ENCODE measurements at regions not wholly inside any gene's neighbourhood (a gene's known extent, or its start where the extent isn't known, plus 50 kb on each side); places are given as distances from the start of the nearest gene placed in this dataset.

DNA sequence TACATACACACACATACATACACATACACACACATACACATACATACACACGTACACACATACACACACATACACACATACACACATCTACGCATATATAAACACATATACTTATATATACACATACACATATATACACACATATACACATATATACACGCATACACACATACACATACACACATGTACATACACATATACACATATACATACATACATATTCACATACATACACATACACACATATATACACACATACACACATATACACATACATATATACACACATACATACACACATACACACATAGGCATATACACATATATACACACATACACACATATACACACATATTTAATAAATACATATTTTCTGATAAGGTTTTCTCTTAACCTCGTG, 324.0 kb downstream of the RPS6KC1 start:
- no peak for DNase-seq

DNA sequence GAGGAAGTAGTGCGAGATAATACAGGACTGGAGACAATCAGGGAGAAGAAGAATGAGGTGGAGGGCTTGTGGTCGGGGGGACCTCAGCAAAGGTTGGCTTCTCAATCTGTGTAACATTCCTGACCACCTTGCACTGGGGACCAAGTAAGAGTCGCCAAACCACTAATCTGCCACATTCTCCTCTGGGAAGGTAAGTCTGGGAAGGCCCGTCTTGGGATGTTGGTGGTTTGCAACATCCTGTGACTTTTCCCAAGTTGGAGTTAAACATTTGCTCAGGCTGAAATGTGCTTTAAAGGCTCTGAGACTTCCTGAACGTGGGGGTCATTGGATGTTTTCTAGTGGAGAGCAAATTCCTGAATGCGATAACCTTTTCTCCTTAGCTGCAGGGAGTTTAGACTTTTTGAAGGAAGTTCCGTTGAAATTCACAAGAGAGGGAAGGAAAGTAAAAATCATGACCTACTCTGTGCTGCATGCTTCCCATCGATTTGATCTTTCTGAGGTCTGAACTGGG, 325.9 kb downstream of the RPS6KC1 start:
- no peak for DNase-seq

DNA sequence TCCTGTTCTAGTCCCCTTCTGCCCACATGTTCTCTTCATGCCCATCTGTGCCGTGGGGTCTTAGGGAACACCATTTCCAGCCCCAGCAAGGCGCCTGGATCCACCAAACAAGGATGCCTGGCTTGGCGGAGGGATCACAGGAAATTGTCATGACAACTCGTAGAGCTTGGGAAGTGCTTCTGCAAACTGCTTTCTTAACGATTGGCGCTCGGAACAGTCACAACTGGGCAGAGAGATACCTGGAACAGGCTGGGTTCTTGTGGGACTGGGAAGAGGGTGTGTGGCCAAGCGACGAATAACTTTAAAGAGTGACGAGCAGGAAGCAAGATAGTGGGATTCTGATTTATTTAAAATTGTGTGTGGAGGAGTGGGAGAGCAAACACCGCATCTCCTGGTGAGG, 329.8 kb downstream of the RPS6KC1 start:
- DNase-seq: no peak

DNA sequence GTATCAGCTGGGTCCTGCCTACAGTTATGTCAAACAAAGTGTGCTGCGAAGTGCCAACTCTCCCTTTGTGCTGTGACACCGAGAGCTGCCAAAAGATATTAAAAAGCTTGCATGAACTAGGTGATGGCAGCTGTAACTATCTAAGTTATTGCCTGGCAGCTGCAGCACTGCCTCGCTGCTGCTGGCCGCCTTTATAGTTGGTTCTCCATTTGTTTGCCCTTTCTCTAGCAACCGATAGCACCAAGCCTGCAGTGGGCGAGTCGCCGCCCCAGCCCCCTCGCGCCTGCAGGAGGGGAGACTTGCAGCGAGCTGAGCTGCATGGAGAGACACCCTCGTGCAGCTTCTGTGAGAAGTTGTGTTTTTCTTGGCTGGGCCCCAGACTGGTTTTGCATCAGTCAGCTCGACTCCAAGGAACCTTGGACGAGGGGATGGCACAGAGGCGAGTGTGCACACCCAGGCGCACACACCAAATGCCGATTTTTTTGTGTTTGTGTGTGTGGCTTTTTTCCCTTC, 330.6 kb downstream of the RPS6KC1 start:
- DNase-seq: peak; percentile 16

DNA sequence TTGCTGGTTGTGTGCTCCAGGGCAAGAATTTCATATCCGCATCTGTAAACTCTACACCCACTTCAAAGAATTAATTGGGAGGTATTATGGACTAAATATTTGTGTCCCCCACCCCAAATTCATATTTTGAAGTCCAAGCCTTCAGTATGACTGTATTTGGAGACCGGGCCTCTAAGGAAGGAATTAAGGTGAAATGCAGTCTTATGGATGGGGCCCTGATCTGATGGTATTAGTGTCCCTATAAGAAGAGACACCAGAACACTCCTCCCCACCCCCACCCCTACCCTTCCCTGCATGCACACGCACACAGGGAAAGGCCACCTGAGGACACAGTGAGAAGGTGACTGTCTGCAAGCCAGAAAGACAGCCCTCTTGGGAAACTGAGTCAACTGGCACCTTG, 332.4 kb downstream of the RPS6KC1 start:
- no peak for DNase-seq

DNA sequence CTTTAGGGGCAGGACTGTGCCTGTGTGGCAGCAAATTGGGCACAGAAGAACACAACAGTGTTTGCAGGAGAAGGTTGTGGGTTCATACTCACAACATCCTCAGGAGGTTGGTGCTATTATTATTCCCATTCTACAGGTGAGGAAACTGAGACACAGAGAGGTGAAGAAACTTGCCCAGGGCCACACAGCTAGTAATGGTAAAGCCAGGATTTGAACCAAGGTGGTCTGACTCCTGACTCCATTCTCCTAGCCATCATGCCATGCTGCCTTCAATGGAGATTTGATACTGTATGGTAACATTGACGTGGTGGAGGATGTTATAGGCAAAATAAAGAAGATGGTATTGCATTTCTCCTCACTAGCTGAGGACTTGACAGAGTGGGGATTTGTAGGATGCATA, 334.2 kb downstream of the RPS6KC1 start:
- no peak for DNase-seq

DNA sequence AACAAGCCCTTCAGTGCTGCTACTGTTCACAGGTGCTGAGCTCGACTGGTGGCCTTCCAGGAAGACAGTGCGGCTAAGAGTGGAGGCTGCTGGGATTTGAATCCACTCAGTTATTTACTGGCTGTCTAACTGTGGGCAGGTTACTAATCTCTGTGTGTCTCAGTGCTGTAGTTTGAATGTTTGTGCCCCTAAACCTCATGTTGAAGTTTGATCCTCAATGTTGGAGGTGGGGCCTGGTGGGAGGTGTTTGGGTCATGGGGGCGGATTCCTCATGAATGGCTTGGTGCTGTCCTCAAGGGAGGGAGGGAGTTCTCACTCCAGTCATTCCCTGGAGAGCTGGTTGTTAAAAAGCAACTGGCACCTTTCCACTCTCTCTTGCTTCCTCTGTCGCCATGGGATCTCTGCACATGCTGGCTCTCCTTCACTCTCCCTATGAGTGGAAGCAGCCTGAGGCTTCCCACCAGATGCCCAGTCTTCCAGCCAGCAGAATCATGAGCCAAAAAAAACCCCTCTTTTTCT, 334.8 kb downstream of the RPS6KC1 start:
- no peak for DNase-seq

DNA sequence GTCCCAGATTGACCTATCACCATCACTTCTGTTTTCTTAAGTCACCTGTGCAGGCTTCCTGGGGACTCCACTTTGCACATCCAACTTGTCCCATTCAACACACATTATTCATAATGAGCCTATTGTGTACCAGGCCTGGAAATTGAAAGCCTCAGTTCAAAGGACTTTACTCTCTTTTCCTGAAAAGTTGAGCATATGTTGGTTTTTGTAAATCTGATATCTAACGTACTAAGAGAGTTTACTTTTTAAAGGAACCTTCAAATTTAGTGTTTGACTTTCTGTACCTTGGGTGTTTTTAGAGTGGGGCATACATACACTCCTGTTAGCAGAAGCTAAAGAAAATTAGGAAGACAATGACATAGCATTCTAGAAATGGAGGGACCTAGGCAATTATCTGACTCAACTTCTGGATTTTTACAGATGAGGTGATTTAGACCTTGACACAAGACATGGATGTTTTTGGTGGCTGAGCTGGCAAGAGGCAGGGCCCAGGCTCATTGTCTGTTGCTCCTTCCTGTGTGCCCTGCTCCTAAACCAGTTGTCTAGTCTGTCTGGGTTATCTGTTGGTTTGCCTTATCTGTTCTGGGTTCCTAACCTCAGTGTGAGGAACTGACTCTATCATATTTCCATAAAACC, 336.5 kb downstream of the RPS6KC1 start:
- no peak for DNase-seq

DNA sequence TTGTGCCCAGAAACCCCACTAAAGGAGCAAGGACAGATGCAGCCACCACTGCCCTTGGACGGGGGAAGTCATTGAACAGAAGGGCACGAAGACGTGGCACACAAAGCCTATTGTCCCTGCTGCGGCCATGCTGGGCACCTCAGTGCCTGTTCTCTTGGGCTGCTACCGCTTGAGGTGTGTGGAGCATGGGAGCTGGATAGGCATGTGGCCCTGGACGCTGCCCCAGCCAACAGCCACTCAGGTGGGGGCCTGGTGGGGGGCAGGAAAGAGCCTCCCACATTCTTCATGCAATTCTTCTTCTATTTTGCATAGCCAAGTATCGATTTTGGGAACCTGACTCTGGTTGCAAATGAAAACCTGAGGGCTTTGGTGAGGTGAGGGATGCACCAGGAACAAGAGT, 337.2 kb downstream of the RPS6KC1 start:
- DNase-seq: no peak

DNA sequence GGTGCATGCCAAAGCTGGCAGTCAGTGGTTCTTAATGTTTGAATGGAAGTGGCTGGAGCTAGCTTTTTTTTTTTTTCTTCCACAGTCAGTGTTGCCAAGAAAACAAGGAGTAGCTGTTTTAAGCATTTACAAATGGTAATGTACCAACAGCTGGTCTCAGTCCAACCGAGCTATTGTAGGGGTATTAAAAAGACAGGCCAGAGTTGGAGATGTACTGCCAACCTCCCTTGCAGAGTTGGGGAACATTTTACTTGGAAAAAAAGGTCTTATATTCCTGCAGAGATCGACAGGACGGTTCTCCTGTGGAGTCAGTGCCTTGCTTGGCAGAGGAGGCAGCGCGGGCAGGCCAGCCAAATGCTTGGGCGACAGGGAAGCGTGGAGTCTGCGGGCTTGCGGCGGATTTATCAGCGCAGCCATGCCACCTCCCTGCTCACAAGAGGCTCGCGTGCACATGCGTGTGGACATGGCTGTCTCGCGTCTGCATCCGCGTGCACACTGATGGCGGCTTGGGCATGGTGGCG, 338.1 kb downstream of the RPS6KC1 start:
- no peak for DNase-seq

DNA sequence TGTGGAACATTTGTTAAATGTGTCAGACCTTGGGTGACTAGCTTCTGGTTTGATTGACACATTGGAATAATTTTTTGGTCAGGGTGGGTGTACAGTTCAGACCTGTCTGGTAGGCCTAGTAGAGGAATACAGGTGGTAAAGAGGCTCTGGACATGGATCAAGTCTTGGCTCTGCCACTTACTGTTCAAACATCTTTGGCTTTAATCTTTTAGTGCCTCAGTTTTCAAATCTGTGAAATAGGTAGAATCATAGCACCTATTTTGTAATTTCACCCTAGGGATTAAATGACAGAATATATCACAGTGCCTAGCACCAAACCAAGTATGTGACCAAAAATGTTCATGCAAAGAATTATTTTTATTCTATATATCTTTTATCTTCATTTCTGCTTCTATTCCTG, 340.4 kb downstream of the RPS6KC1 start:
- DNase-seq: no peak

DNA sequence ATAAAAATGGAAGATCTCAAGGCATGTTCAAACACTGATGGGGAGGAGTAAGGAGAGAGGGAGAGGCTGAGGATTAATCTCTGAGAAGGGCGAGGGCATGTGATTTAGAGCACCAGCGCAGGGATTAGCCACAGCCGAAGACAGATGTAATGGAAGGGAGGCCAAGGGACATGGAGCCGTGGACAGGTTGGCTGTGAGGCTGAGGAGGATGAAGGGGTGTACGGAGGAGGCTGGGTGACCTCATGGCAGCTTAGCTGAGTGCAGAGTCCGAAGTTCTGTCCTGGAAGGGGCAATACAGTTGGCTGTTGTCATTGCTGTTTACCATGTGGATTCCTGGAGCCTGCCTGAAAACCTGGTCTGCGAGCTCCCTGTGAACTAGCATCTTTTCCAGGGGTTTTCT, 342.8 kb downstream of the RPS6KC1 start:
- DNase-seq: no peak

DNA sequence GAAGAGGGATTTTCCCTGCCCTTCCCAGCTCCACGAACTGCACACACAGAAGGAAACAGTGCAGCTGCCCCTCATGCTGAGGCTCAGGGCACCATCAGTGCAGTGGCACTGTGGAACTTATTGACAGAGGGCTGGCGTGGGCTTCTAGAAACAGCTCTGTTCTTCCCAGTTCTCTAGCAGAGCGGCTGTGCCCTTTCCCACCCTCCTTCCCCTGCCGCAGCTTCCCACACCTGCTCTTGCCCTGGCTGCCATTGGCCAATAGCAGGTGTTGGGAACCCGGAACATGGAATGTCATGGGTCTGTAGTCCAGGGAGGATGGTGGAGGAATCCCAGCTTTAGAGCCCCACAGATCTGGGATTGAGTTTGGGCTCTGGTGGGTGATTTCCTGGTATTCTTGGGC, 343.8 kb downstream of the RPS6KC1 start:
- DNase-seq: no peak

DNA sequence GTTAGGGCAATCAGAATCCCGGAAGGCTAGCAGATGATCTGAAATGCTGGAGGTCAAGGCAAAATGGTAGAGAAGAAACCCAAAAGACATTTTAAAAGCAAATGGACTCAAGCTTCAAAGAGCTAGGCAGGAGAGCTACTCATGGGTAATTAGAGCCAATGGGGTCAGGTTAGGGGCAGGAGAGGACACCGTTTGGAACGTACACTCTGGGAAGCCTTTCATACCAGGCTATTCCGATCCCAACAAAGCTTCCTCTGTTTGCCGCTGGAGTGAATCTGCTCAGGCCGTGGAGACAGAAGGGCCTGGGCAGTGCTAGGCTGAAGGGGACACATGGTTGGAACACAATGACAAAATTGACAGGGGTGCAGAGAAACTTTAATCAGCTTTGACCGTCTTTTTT, 346.6 kb downstream of the RPS6KC1 start:
- DNase-seq: no peak

DNA sequence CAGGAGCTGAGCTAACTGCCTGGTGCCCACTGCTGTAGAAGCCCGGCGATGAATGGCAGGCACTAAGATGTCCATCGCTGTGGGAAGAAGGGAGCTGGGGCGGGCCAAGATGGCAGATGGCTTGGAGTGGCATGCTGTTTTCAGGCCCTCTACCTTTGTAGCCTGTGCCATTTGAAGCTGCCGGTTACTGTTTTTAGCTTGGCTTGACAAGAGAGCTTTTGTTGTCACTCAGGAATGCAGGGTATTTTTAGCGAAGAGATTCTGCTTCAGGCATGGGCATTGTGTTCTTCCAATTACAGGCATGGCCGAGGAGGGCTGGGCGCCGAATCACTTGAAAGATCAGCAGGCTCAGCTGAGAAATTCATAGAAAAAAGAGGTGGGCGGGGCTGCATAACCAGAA, 348.7 kb downstream of the RPS6KC1 start:
- no peak for DNase-seq

DNA sequence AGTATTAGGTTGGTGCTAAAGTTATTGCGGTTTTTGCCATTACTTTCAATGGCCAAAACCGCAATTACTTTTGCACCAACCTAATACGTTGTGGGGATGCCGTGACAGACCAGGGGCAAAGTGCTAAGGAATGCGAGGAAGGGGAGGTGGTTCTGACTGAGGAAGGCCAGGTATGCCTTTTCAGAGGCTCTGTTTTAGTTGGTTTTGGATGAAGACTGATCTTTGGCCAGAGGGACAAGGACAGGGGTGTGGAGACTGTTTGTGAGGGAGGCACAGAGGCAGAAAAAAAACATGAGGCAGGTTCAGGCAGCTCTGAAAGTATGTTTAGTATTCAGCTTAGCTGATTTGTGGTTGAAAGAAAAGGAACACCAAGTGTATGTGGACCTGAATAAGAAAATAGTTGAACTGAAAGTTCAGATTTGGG, 358.2 kb downstream of the RPS6KC1 start:
- DNase-seq: no peak

DNA sequence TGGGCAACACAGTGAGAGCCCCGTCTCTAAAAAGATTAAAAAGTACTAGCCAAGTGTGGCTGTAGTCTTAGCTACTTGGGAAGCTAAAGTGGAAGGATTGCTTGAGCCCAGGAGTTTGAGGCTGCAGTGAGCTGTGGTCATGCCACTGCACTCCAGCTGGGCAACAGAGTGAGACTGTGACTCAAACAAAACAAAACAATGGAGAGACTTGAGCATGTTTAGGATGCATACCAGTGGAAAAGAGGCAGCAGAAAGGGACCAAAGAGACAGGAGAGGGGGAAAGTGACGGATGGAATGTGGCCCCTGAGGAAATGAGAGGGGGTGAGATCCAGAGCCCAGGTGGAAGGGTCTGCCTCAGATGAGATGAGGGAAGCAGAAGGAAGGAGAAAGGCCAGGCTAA, 358.9 kb downstream of the RPS6KC1 start:
- DNase-seq: no peak

DNA sequence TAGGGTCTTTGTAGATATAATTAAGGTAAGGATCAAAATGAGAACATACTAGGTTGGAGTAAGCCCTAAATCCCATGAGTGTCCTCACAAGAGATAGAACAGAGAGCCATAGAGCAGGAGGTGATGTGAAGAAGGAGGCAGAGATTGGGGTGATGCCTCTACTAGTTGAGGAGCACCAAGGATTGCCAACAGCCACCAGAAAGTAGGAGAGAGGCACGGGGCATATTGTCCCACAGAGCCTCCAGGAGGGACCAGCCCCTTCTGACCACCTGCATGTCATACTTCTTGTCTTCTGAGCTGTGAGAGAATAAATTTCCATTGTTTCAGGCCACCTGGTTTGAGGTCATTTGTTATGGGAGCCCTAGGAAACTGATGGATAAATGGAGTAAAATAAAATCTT, 363.3 kb downstream of the RPS6KC1 start:
- no peak for DNase-seq

DNA sequence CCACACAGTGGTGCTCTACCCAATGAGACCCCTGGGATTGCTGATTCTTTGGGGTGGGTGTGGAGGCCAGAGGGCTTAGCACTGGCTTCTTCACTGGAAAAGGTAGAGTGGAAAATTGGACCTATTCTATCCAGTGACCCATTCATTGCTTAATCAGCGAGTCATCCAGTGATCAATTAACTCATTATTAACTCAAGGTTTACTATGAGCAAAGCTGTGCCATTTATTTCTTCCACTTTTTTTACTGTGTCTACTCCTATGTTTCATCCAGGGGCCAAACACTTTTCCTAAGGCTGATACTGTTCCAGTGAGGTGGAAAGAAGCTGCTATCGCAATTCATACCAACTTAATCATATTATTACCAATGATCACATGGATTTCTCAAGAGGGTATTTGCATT, 363.9 kb downstream of the RPS6KC1 start:
- no peak for DNase-seq

DNA sequence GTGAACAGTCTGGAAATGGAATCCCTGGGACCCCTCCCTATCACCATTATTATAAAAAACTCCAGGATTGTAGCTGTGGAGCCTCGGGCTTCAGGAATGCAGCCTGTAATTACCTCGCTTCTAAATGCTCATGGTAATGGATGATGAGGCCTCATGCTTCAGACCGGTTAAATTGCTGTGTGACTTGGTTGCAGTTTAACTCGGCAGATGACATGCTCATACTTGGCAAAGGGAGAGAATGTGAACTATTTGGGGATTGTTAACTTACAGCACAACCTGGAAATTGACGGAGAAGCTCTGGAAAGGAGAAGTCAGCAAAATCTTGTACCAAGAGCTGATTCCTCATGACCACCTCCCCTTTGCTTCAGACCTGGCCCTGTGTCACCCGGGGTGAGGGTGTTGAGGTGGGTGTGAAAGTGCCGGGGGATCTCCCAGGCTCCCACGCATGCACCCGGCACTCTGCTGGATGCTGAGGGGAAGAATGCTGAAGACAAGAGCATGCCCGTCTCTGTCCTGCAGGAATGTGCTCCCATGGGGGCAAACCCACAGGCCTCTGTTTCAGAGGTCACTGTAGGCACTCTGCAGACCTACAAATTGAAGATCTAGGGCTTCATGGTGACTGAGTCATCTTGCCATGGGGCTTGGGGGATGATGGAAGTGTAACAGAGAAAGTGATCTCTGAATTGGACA, 364.8 kb downstream of the RPS6KC1 start:
- no peak for DNase-seq

DNA sequence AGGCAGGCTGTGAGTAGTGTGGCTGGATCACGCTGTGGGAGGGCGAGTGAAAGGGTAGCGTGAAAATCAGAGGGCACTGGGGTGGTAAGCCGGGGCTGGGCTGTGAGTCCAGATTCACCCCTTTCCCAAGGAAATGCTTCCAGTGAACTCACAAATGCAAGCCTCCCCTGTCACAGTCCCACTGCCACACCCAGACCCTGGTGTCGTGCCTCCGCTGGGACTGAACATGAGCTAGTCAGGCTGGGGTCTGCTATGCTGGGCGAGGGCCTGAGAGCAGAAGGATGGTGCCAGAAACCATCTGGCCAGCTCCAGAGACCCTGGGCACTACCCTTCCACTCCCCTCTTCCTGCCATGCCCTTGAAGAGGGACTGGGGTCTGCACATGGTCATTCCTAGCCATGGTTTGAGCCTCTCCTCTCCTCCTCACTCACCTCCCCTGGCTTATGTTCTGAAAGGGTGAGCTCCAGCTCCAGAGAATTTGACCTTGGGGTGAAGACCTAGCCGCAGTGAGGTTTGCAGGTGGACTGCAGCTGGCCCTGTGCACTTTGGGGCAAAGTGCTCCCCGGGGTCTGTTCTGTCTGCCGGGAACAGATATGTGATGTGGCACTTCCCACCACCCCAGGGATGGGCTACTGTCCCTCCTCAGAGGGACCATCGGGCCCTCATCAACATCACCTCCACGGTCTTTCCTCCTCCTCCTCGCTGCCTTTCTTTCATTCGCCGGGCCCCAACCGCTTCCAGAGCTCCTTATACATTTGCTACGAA, 365.6 kb downstream of the RPS6KC1 start:
- DNase-seq: no peak

DNA sequence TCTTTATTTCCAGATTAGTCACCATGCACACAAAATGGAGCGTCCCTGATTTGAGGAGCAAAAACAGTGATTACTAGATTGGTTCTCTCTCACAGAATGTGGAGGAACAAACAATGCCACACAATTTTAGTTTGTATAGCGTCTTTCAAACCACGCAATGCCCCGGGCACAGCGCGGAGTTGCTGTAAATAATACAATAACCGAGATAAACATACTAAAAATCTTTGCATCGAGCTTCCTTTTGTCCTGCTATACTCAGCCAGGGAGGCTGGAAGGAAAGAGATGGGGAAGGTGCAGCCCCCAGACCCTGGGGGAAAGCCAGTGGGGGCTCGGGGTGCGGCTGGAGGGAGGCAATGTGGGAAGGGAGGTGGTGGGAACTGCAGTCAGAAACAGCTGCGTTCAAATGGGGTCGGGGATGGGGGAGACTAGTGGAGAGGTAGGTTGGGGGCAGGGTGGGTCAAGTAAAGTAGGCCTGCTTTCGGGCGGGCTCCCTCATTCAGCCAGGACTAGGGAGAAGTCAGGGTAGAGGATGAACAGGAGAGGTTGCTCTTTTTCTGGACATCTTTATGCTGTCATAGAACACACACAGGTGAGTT, 366.3 kb downstream of the RPS6KC1 start:
- DNase-seq: no peak

DNA sequence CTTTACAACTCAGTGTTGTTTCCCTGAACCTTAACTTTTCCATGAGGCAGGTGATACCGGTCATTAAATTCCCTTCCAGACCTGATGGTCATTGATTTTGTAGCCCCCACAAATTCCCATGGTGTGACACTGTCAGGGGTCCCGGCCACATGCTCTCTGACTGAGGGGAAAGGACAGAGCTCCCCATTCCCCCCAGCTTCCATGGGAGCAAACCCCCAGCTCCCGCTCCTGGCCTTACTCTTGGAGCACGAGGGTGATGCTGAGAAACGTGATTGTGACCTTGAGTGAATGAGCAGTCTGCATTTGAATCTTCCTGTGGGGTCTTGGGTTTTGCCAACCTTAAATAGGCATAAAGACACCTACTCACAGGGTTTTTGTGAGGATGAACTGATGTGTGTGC, 366.8 kb downstream of the RPS6KC1 start:
- DNase-seq: no peak
